ENCODE measurements at regions not wholly inside any gene's neighbourhood (a gene's known extent, or its start where the extent isn't known, plus 50 kb on each side); places are given as distances from the start of the nearest gene placed in this dataset.

DNA sequence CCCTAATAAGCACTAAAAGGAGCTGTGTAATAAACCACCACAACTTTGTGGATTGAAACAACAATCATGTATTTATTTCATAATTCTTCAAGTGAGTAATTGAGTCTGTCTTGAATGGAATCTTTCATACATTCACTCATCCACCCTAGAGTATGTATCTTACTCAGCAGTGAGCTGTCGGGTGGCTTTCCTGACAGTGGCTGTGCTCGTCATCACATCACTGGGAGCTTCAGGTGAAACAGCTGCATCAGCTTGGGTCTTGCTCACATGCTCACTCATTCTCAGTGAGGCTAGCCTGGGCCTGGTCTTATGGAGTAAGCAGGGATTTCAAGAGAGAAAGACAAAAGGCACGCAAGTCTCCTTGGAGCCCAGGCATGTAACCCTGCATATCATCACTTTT lies 271.4 kb downstream of the POM121L12 start:
- ChIA-PET POLR2A (no interaction called here), RAD21 (ENCODE audit: low non-redundant PET in 1 of 2, low total read pairs in 2 of 2, uncharacterized antibody in 2 of 2, unreplicated experiment in 2 of 2) (no interaction called here), CTCF (no interaction called here)
- Histone ChIP-seq H3K9me3 (ENCODE audit: control insufficient read depth in 1 of 2, insufficient read depth in 1 of 2, low read depth in 1 of 2, low read length in 2 of 2) (peaks cover 4 to 32% of the 10 kb centered on the region in 2 experiments; a peak in 2 of 4 replicates), H3K4me1 (ENCODE audit: control insufficient read depth in 1 of 2, insufficient read depth in 2 of 2, low read length in 2 of 2) (no peaks in the 10 kb centered on the region), H3K4me3 (replicated peaks in 1 of 2; ENCODE audit: low read depth in 1 of 2, low read length in 2 of 2) (no peak overlapping the region), H3K36me3 (ENCODE audit: control insufficient read depth in 1 of 2, insufficient read depth in 2 of 2, low read length in 2 of 2) (no peaks in the 10 kb centered on the region), H3K27ac (ENCODE audit: low read depth, low read length) (no peak overlapping the region), H3K9me2 (ENCODE audit: insufficient read depth) (no peaks in the 10 kb centered on the region), H2AFZ (ENCODE audit: low read depth, low read length, poor library complexity, severe bottlenecking) (no peak overlapping the region), H3K27me3 (ENCODE audit: insufficient read depth, low read length) (no peaks in the 10 kb centered on the region), H3K4me2 (ENCODE audit: low read length) (no peak overlapping the region), H3K79me2 (ENCODE audit: insufficient read depth, low read length) (no peaks in the 10 kb centered on the region), H4K20me1 (ENCODE audit: insufficient read depth) (no peaks in the 10 kb centered on the region), H3K9ac (ENCODE audit: low read length) (no peak overlapping the region)
- no TSS peak for BruUV-seq (replicated peaks)
- no peak for TF ChIP-seq ELF1 (IDR thresholded peaks at IDR 0.05; ENCODE audit: borderline replicate concordance, low read depth)
- no peak for TF ChIP-seq CBX3 (IDR thresholded peaks at IDR 0.05; ENCODE audit: low read depth)
- no peak for TF ChIP-seq ZFX (IDR thresholded peaks at IDR 0.05)
- no peak for TF ChIP-seq TCF7L2 (IDR thresholded peaks at IDR 0.05; ENCODE audit: borderline replicate concordance, extremely low read depth, insufficient read depth, insufficient read length)
- intact Hi-C loops (cut with micrococcal nuclease): no loop called here
- ATAC-seq: no peak
- no peak for DNase-seq (ENCODE audit: low read depth, low spot score)

GRCh38 chr7:53311205-53311604 lies 275.8 kb downstream of the POM121L12 start:
- Histone ChIP-seq H4K20me1 (ENCODE audit: insufficient read depth) (no peaks in the 10 kb centered on the region), H3K36me3 (ENCODE audit: control insufficient read depth in 1 of 2, insufficient read depth in 2 of 2, low read length in 2 of 2) (no peaks in the 10 kb centered on the region), H2AFZ (ENCODE audit: low read depth, low read length, poor library complexity, severe bottlenecking) (no peak overlapping the region), H3K27me3 (ENCODE audit: insufficient read depth, low read length) (no peaks in the 10 kb centered on the region), H3K79me2 (ENCODE audit: insufficient read depth, low read length) (no peaks in the 10 kb centered on the region), H3K4me2 (ENCODE audit: low read length) (no peak overlapping the region), H3K27ac (ENCODE audit: low read depth, low read length) (no peak overlapping the region), H3K4me3 (replicated peaks in 1 of 2; ENCODE audit: low read depth in 1 of 2, low read length in 2 of 2) (no peak overlapping the region), H3K4me1 (ENCODE audit: control insufficient read depth in 1 of 2, insufficient read depth in 2 of 2, low read length in 2 of 2) (no peaks in the 10 kb centered on the region), H3K9me2 (ENCODE audit: insufficient read depth) (no peaks in the 10 kb centered on the region), H3K9ac (ENCODE audit: low read length) (no peak overlapping the region), H3K9me3 (ENCODE audit: control insufficient read depth in 1 of 2, insufficient read depth in 1 of 2, low read depth in 1 of 2, low read length in 2 of 2) (peaks cover 6 to 22% of the 10 kb centered on the region in 2 experiments; a peak in 2 of 4 replicates)
- ATAC-seq: no peak
- intact Hi-C loops (cut with micrococcal nuclease): no loop called here
- no peak for DNase-seq (ENCODE audit: low read depth, low spot score)
- CTCF ChIA-PET: no interaction called here
- no peak for TF ChIP-seq ATF3 (IDR thresholded peaks at IDR 0.05)
- no peak for TF ChIP-seq CEBPB (IDR thresholded peaks at IDR 0.05; ENCODE audit: low read depth)
- no peak for TF ChIP-seq MAX (IDR thresholded peaks at IDR 0.05)
- TF ChIP-seq ZNF274 (IDR thresholded peaks at IDR 0.05; ENCODE audit: low read depth, low read length): no peak
- no peak for TF ChIP-seq RAD21 (IDR thresholded peaks at IDR 0.05; ENCODE audit: low read depth)
- no peak for TF ChIP-seq POLR2AphosphoS5 (IDR thresholded peaks at IDR 0.05; ENCODE audit: low read depth, low read length)
- no peak for TF ChIP-seq POLR2A (IDR thresholded peaks at IDR 0.05; ENCODE audit: borderline replicate concordance, extremely low read depth, insufficient read depth, insufficient read length)
- no peak for TF ChIP-seq EZH2 (IDR thresholded peaks at IDR 0.05)
- RAD21 ChIA-PET (ENCODE audit: low non-redundant PET in 1 of 2, low total read pairs in 2 of 2, uncharacterized antibody in 2 of 2, unreplicated experiment in 2 of 2): no interaction called here
- no TSS peak for BruUV-seq (replicated peaks)
- POLR2A ChIA-PET: no interaction called here

Data from HCT116 (cell line).